Heart left ventricle (tissue), 13 donors: ENCODE measurements at regions not wholly inside any gene's neighbourhood (a gene's known extent, or its start where the extent isn't known, plus 50 kb on each side); places are given as distances from the start of the nearest gene placed in this dataset.

Experiments
- CTCF ChIP-seq, 12 donors: fragments of 200-600 bp; sonication (generic) in 4 of 12; IDR thresholded peaks; one replicate each; pipeline versions ENCODE4 v1.5.0 to v1.8.0; 2018 to 2022; ENCODE audit warnings: antibody characterized with exemption in 12 of 12, mild to moderate bottlenecking in 5 of 12
- POLR2A ChIP-seq, 2 donors: fragments of 450-650 bp; IDR thresholded peaks; one replicate each; pipeline ENCODE4 v1.6.1; 2017; ENCODE audit warnings: antibody characterized with exemption in 2 of 2, mild to moderate bottlenecking in 2 of 2, moderate library complexity in 2 of 2
- donor health status: ischemic (EF 13 %, LVEDD 7.1; RV severe dilation, severe dysfunction).
- donor health status: DM: no; HTN: yes; CAD: no.
- donor health status: DM: no; HTN: no; CAD: no.
- donor health status: ischemic (EF 25% LVEDD 6.9; RV normal size, moderate dysfunction).
- donor health status: ischemic (EF 25% LVEDD 5.7; RV mildly dilated, moderate dysfunction).
- donor health status: ischemic (EF 35%, LVEDD 5.7; RV mildly dilated, moderate dysfunction).
- donor health status: nonischemic (EF 11% LVEDD 7.7; RV severe dilation, severe dysfunction).
- donor health status: DM: yes; HTN: yes; CAD: no.
- donor health status: PGD.
- donor health status: ischemic (EF 29% LVEDD 5.4; RV normal size, mild dysfunction).
- donor health status: nonischemic (EF 23%, LVEDD 6.1; RV moderate dilation, normal function).

- TF ChIP-seq POLR2A (IDR thresholded peaks at IDR 0.05) (no peak), CTCF (IDR thresholded peaks at IDR 0.05) (no peak)
Measured at GRCh38 chr13:104021806-104022397, 955.7 kb upstream of the SLC10A2 start.
